ENCODE measurements at regions not wholly inside any gene's neighbourhood (a gene's known extent, or its start where the extent isn't known, plus 50 kb on each side); places are given as distances from the start of the nearest gene placed in this dataset.

DNA sequence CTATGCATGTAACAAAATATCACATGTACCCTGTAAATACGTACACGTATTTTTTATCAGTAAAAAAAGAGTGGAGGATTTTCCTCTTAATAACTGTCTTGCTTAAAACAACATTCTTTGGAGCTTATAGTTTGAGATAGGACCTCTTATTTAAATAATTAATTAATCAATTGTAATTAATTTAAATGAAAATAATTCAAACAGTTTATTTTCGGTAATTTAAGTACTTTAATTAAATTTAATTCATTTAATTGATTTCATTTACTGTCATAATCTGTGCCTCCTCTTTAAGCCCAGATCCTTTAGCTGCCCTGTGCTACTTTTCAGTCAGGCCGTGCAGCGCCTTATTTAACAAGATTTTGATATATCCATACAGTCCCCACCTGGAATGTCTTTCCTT lies 427.0 kb downstream of the HLX start:
- no peak for DNase-seq (ENCODE audit: low read depth)

DNA sequence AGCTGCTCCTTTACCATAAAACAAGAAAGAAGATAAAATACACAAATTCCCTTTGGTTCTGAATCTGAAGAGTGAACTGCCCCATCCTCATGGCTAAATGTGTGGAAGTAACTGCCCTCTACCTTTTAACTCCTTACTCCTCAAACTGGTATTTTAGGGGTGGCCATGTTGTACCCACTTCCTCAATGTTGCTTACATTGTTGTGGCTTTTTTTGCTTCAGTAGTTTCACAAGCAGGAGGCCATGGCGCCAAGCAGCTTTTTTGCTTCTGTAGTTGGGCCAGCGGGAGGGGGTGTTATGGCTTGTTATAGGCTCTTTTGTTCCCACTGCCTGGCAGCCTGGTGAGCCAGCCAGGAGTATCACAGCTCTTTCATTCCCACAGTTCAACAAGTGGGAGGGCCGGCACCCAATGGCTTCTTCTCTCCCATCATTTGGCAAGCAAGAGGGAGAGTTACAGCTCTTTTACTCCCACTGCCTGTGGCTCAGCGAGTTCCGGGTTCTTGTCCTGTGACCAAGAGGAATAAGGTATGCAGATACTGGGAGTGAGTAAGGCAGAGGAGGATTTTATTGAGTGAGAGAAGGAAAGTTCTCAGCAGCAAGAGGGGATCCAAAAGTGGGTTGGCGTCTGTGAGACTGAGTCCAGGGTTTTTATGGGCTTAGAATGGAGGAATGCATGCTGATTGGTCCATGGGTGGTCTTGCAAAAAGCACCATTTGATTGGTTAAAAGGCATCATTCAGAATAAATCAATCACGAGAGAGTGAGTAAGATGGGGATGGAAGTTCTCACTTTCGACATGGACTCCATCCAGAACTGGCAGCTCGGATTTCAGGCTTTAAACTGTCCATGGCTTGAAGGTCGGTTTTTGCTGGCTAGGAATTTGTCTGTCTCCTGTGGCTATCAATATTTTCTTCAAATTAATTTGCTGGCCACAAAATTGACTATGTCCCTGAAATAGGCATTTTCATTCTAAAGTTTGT lies 429.6 kb downstream of the HLX start:
- DNase-seq (ENCODE audit: low read depth) = no peak

DNA sequence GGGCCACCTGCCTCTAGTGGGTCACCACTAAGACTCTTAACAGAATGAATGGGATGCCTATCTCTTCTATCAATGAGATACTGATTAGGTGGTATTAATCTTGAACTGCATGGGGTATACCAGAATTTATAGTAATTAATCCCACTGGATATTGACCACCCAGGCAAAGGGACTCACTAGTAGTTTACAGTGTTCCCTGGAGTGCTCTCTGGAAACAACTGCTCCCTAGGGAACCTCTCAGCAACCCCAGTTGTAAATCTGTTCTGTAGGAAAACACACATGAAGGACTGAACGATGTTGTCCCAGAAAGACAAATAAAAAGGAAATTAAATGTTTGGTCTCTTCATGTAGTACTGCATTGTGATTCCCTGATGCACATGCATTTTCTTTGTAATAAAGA lies 430.5 kb downstream of the HLX start:
- no peak for DNase-seq (ENCODE audit: low read depth)

DNA sequence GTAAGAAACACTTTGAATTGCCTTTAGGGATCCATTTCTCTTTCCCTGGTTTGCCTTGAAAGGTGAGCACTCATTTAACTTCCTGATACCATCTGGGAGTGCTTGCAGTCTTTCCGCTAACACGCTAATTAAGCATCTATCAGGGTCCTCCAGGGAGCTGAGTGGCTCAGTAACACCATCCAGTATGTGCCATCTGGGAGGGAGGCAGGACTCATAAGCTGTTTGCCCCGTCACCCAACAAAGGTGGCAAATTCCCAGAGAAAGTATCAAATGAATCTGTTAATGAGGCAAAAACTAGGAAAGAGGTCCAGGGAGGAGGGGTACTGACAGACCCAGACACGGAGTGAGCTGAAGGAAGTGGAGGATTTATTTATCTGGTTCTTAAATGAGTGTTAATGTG lies 430.9 kb downstream of the HLX start:
- DNase-seq (ENCODE audit: low read depth) = no peak

DNA sequence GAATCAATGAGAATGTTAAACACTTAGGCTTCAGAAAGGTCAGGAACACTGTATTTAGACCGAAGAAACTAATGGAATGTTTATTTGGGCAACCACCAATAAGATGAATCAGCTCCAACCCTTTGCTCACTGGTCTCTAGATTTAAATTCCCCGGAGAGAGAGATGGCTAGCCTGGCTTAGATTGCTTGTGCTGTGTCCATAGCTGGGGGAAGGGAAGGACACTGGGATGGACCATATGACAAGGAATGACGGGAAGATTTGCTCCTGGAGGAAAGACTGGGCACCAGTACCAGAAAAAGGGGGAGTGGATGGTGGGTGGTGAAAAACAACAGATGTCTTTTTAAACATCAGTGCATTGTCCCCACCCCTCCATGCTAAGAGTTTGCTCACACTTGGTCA lies 426.6 kb downstream of the DUSP10 start:
- DNase-seq (ENCODE audit: low read depth) = no peak

DNA sequence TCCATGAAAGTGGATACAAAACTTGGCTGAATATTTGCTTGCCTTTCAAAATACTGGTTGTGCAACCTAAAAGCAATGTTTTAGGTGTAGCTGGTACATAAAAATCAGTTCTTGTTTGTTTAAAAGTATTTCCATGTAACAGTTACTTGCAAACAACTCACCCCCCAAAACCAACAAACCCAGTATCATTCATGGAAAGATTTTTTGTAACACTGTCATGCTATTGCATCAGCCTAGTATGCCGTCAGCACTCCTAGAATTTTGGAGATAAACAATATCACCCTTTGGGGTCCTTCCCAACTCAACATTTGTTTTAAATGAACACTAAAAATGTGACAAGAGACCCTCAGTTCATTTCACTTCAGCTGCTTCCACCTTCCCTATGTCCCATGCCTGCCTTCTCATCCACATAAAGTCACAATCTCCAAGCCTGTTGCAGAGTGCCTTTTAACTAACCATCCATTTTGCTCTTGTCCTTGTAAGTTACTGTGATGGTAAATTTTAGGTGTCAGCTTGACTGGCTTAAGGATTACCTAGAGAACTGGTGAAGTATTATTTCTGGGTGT lies 425.3 kb downstream of the DUSP10 start:
- DNase-seq (ENCODE audit: low read depth) = no peak

DNA sequence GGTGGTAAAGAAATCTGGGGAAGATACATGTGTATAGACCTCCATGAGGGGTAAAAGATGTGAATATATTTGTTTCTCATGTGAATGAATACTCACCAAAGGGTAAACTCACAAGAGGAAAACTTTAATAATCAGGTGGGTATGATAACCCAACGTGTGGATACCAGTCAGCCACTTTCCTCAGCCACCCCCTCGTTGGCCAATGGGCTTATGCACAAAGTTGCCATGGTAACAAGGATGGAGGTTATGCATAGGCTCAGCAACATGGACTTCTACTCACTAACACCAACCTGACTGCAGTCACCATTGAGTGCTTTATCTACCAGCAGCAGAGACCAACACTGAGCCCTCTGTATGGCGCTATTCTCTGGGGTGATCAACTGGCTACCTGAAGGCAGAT lies 424.4 kb downstream of the DUSP10 start:
- DNase-seq (ENCODE audit: low read depth) = no peak

DNA sequence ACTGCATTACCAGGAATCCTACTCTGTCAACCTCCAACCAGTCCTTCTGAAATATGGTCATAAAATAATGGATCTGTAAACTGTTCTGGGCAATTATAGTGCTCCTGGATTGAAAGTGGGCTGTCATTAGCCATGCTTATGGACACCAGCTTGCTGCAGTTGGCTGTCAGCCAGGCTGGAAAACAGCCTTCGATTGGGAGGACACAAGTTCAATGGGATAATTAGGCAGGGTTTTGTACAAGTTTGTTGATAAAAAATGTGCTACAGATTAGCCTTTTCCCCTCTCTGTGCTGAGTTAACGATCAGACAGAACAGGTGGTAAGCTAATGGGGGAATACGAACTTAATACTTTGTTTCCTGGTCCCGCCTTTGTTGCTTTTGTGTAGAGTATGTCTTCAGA lies 413.9 kb downstream of the DUSP10 start:
- DNase-seq (ENCODE audit: low read depth) = no peak

DNA sequence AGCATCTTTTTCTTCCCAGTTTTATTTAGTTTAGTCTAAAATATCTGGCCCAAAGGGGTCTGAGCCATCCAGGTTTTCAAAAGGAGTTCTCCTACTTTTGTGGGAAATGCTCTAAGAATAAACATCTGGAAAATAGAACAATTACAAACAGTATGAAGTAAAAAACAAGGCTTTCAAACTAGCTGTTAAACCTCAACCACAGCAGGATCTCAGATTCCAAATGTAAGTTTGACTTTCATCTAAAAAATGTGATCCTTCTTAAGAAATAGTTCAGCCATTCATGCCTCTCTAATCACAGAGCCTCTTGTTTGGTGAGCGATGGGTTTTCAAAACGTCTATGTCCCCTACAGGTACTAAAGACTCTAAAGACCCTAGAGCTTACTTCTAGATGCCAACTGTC lies 413.5 kb downstream of the DUSP10 start:
- DNase-seq (ENCODE audit: low read depth) = no peak

DNA sequence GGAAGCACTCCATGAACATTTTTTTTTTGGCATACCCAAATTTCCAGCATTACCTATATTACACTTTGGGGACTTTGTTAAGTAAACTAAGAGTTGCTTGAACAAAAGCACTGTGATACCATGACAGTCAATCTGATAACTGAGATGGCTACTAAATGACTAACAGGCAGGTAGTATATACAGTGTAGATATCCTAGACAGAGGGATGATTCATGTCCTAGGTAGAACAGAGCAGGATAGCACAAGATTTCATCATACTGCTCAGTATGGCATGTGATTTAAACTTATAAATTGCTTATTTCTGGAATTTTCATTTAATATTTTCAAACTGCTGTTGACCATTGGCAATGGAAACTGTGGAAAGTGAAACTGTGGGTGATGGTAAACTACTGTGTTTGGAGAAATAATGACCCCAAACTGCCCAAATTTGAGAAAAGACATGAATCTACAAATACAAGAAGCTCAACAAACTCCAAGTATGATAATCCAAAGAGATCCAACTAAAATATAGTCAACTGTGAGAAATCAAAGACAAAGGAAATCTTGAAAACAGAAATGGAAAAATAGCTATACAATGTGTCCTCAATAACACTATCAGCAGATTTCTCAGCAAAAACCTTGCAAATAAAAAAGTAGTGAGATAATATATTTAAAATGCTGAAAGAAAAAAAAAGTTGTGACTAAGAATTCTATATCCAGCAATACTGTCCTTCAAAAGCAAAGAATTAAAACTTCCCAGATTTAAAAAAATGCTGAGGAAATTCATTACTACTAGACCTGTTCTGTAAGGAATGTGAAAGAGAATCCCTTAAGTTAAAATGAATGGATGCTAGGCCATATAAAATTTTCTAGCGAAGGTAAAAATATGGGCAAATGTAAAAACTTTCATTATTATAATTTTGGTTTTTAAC lies 410.4 kb downstream of the DUSP10 start:
- DNase-seq (ENCODE audit: low read depth) = no peak

DNA sequence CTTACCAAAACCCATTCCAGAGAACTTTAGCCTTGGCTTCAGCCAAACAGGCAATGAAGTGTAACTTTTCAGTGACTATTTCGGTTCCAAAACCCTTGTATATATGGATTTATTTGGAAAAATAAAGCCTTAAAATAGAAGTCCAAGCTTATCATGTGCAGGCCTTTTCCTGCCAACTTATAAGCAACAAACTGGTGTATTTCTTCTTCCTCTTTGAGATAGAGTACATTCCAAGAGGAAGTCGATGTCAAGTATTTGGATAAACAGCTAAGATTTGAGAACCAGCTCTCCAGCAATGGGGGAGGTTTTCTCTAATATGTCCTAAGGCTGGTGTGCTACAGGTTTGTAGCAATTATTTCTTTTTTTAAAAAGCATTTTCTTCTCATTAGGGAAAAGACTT lies 407.8 kb downstream of the DUSP10 start:
- no peak for DNase-seq (ENCODE audit: low read depth)

DNA sequence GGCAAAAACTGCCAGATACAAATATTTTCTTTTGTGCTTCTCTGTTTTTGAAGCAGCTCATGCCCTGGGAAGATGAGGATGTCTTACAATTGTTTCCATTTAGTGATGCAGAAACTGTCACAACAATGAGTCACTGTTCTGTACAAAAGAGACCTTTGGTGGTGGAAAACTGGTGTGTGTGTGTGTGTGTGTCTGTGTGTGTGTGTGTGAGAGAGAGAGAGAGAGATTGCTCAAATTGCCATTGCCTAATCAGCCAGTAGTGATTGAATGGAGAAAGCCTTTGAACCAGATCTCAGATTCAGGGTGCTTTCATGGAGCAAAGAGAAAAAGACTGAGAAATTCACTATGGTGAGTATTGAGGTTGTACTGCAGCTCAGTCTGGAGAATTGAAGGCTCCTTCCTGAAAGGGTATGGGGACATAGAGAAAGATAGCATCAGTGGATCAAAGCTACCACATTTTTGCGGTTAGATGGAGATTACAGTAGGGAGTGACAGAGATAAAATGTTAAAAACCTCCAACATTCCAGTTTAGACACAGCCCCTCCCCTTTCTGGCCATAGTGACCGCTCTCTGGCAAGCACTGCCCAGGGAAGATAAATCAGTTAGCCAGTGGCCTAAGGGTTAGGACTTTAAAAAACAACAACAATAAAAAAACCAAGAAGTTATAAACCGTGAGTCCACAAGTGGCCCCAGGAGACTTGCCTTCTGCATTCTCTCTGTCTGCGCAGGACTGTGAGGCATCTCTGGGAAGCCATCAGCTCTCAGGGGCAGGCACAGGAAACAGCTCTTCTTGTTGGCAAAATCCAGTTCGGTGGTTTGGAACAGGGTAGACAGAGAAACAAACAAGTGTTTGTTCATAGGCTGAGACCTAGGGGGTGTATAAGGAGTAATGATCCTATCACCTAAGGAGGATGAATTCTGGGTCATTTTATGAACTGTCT lies 406.5 kb downstream of the DUSP10 start:
- DNase-seq (ENCODE audit: low read depth) = no peak

DNA sequence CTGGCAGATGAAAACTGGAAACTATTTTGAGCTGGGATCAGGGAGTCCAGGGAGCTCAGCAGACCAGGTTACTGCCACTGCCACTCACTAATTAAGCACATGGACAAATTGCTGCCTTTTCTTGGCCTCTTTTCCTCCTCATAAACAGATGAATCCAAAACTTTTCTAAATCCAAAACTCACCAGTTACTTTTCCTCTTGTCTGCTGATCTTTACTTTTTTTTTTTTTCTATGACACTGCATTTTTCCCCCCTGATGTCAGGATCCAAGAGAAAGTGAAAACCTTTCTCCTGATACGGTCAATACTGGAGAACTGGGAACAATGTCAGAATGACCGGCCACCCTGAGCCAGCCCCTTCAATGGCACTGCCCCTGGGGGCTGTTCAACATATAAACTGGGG lies 405.8 kb downstream of the DUSP10 start:
- DNase-seq (ENCODE audit: low read depth) = no peak

DNA sequence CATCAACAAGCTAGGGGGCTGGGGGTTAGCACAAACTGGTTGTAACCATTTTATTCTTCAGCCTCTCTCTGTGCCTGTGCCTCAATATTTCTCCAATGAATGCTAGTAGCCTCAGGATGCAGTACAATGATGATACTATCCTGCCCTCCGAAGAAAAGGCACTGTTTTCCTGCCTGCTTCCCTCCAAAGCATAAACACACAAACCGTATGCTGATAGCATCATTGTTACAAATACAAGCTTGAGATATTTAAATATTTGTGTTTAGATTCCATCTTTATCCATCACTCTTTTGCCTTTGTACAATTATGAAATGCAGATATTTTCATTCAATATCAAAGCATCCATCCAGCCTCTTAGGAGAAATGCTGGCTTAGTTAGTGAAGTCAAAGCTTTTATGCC lies 404.8 kb downstream of the DUSP10 start:
- no peak for DNase-seq (ENCODE audit: low read depth)

DNA sequence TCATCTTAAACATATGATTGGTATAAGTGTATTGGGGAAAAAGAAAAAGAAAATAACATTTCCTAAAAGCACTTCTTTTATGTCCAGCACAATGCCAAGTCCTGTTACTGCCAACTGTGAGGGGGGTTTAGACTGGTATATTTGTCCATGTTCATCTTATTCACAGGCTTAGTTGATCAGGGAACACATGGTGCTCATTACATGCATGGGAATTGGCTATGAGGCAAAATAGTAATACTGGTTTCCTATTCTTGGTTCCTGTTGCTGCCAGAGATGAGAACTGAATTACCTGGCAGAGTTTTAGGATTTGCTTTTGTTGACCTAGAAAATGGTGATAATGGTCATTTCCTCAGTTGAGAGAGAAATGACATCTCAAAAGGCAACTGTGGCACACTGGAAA lies 398.8 kb downstream of the DUSP10 start:
- no peak for DNase-seq (ENCODE audit: low read depth)

DNA sequence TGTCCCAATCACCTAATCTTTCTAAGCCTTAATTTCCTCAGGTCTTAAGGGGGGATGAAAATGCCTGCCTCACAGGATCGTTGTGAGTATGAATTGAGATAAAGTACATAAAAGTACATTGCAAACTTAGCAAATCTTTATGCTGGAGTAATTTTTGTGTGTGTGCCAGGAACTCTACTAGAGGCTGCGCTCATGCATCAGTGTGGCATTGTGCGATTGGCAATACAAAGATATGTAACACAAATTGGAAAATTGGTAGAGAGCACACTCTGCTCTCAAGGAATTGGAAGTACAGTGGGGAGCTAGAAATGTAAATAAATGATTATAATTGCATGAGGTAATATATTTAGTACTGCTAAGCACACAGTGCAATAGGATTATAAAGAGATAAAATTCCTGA lies 398.3 kb downstream of the DUSP10 start:
- no peak for DNase-seq (ENCODE audit: low read depth)

DNA sequence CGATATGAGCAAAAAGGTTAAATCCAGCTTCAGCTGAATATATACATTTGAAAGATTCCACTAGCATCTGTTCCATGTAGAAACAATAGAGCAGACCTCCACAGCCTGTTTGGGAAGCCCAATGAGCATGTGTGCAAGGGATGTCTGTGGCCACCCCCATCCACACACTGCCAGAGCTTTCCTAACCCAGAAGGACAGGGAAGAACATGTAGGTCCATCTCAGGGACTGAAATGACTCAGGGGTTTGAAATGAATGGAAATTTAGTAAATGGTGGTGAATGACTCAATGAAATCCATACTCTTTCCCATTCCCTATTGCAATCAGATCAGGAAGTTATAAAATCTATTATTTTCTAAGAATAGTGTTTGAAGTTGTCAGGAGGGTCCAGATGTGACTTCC lies 397.2 kb downstream of the DUSP10 start:
- no peak for DNase-seq (ENCODE audit: low read depth)

DNA sequence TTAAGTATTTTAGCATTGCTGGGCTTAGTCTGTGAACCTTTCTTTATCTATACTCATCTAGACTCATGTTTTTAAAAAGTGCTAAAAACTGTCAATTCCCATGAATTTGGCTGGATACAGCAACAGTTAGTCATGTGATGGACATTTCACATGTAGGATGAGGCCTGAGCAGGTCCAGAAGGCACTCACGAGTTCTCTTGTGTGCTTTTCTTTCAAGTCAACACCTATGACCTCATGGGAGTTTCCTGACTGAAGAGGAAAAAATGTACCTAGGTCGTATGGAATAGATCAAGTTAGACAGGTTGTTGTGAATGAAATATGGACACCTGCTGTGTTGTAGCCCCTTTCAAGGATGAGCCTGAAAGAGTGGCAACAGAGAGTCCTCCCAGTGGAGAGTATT lies 394.2 kb downstream of the DUSP10 start:
- DNase-seq (ENCODE audit: low read depth) = no peak

DNA sequence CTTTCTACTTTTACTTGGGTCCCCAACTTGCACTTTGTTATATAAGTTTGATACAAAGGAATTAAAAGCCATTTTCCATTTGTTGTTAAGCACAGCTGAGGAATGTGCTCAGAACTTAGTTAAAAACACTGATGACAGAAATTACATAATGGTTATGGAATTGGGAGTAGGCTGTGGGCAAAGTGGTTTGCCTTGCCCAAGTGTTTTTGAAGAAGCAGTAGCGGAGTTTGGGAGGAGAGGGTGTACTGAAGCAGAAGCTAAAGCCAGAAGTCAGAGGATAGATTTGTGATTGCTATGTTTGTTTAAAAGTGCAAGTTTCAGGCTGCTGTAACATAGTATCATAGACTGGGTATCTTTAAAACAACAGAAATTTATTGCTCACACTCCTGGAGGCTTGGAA lies 391.8 kb downstream of the DUSP10 start:
- DNase-seq (ENCODE audit: low read depth) = no peak

DNA sequence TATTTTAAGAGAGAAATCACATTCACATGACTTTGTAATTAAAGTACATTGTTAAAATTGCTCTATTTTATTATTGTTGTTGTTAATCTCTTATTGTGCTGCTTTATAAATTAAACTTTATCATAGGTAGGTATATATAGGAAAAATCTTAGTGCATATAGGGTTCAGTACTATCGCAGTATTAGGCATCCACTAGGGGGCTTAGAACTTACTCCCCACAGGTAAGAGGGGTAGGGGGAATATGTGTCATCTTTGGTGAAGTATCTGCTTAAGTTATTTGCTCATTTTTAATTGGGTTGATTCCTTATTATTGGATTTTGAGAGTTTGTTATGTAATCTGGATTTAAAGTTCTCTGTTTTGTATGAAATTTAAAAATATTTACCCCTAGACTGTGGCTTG lies 385.2 kb downstream of the DUSP10 start:
- DNase-seq (ENCODE audit: low read depth) = no peak

DNA sequence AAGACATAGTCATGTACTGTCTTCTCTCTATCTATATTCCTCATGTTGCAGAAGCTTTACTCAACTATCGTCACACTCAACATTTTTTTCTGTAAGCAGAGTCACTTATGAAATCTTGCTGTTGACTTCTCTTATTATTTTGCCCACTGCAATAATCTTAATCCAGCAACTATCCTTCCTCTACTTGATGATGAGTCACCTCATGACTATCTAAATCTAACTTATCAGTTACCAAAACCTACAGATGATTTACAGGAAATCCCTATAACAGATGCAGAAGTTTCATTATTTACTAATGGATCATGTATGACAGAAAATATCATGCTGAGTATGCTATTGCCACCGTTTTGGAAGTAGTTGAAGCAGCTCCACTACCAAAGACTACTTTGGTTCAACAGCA lies 378.9 kb downstream of the DUSP10 start:
- DNase-seq (ENCODE audit: low read depth) = no peak

Measured in stimulated activated CD8-positive, alpha-beta memory T cell treated with anti-CD3 and anti-CD28 coated beads, Interleukin-4, amount 100 ng/mL, for 24 hours (primary cell).